K562 (cell line): ENCODE measurements at regions not wholly inside any gene's neighbourhood (a gene's known extent, or its start where the extent isn't known, plus 50 kb on each side); places are given as distances from the start of the nearest gene placed in this dataset.

Experiments used
- ATAC-seq: fragments of 200-7000 bp; cut with Tn5 transposase; 3 replicates; pipeline ENCODE4 v1.9.1; 2020; ENCODE audit warnings: moderate library complexity
- BruUV-seq: library from RNA; stranded (reverse); fragments of 400-500 nt; replicated peaks from 2 replicates; lab custom pipeline; 2021; lab: Mats Ljungman, UMichigan
- CTCF ChIA-PET: fragments of 300-600 bp; formaldehyde crosslinking; extraction: SDS; loops from one replicate; lab custom pipeline; 2021; ENCODE audit warnings: low intra/inter-chr PET ratio; lab: Yijun Ruan, JAX
- POLR2A ChIA-PET: fragments of 300-600, 350-650 bp; sonication (Branson Sonifier 250); formaldehyde crosslinking; extraction: SDS; loops from one replicate; lab custom pipeline; 2021; ENCODE audit warnings: antibody characterized with exemption, inconsistent platforms; lab: Yijun Ruan, JAX
- DNase-seq, 4 experiments: peaks; one replicate each; pipeline versions ENCODE4 v3.0.0 to v3.0.0-alpha.2; 2011 to 2018; ENCODE audit warnings: low spot score in 3 of 4, mixed read lengths in 3 of 4; ENCODE audit errors: extremely low read depth in 1 of 4
- FAIRE-seq: peaks from 2 replicates; lab custom pipeline; 2011; peaks lifted over from hg19 to GRCh38; lab: Jason Lieb, UNC
- H2AFZ ChIP-seq: 2 replicates; pipeline ENCODE4 v1.6.0; 2011; ENCODE audit warnings: low read depth, low read length, control low read depth, inconsistent platforms
- H3K27ac ChIP-seq: fragments of 200-600 bp; 3 replicates; pipeline ENCODE4 v1.8.0; 2011; ENCODE audit warnings: low read depth, mild to moderate bottlenecking, control low read depth, inconsistent platforms, low read length, moderate library complexity, mixed read lengths; ENCODE audit errors: extremely low read depth
- H3K27me3 ChIP-seq, 2 experiments: fragments of 300-600 bp in 1 of 2; 2 replicates in 1 of 2; 3 replicates in 1 of 2; pipeline versions ENCODE4 v1.6.0 to v1.8.0; 2011; ENCODE audit warnings: inconsistent platforms in 2 of 2, low read length in 2 of 2, mild to moderate bottlenecking in 1 of 2, mixed read lengths in 1 of 2, moderate library complexity in 1 of 2; ENCODE audit not compliant: control insufficient read depth in 2 of 2, insufficient read depth in 2 of 2
- H3K36me3 ChIP-seq: fragments of 300-600 bp; 3 replicates; pipeline ENCODE4 v1.8.0; 2011; ENCODE audit warnings: mild to moderate bottlenecking, low read length, inconsistent platforms; ENCODE audit not compliant: control insufficient read depth, insufficient read depth
- H3K4me1 ChIP-seq, 2 experiments: fragments of 200-600 bp in 1 of 2; replicated peaks in 1 of 2; 2 replicates in 1 of 2; 3 replicates in 1 of 2; pipeline versions ENCODE4 v1.5.1 to v1.8.0; 2011; ENCODE audit warnings: inconsistent platforms in 2 of 2, low read length in 2 of 2, mild to moderate bottlenecking in 1 of 2, mixed read lengths in 1 of 2, moderate library complexity in 1 of 2; ENCODE audit not compliant: control insufficient read depth in 2 of 2, insufficient read depth in 2 of 2
- H3K4me2 ChIP-seq: 2 replicates; pipeline ENCODE4 v1.6.1; 2011; ENCODE audit warnings: low read length, control low read depth, inconsistent platforms, mixed read lengths; ENCODE audit not compliant: insufficient read depth
- H3K4me3 ChIP-seq: fragments of 200-600 bp; sonication (generic), shearing (Covaris generic); 2 replicates; pipeline ENCODE4 v1.5.1; 2016; ENCODE audit warnings: control low read depth, inconsistent platforms
- H3K79me2 ChIP-seq: fragments of 200-600 bp; 3 replicates; pipeline ENCODE4 v1.8.0; 2011; ENCODE audit warnings: low read length, inconsistent platforms; ENCODE audit not compliant: control insufficient read depth, insufficient read depth
- H3K9ac ChIP-seq, 2 experiments: 2 replicates each; pipeline versions ENCODE4 v1.6.0 to v1.6.1; 2011; ENCODE audit warnings: low read depth in 2 of 2, low read length in 2 of 2, control low read depth in 1 of 2, inconsistent platforms in 1 of 2, mild to moderate bottlenecking in 1 of 2, mixed read lengths in 1 of 2; ENCODE audit not compliant: insufficient read depth in 1 of 2
- H3K9me1 ChIP-seq: one replicate; pipeline ENCODE4 v1.6.0; 2011; ENCODE audit warnings: inconsistent platforms, mild to moderate bottlenecking, low read length, moderate library complexity; ENCODE audit not compliant: control insufficient read depth, insufficient read depth
- H3K9me3 ChIP-seq: replicated peaks from 2 replicates; pipeline ENCODE4 v1.5.1; 2011; ENCODE audit warnings: low read depth, low read length, inconsistent platforms; ENCODE audit not compliant: control insufficient read depth, insufficient read depth
- H4K20me1 ChIP-seq: replicated peaks from 2 replicates; pipeline ENCODE4 v1.6.1; 2011; ENCODE audit warnings: low read length, inconsistent platforms, mixed read lengths; ENCODE audit not compliant: control insufficient read depth, insufficient read depth
- CBX1 ChIP-seq: sonication (generic); IDR thresholded peaks from 2 replicates; pipeline ENCODE4 v1.6.1; 2016; ENCODE audit warnings: antibody characterized with exemption, low read depth, mild to moderate bottlenecking
- EP400 ChIP-seq: fragments of 450-650 bp; IDR thresholded peaks from 2 replicates; pipeline ENCODE4 v1.6.1; 2017; ENCODE audit warnings: antibody characterized with exemption, mild to moderate bottlenecking, moderate library complexity
- ESRRA ChIP-seq: fragments of 450-650 bp; IDR thresholded peaks from 2 replicates; pipeline ENCODE4 v1.6.1; 2014; ENCODE audit warnings: low read depth, mild to moderate bottlenecking, moderate library complexity, borderline replicate concordance
- LEF1 ChIP-seq: fragments of 450-650 bp; IDR thresholded peaks from 2 replicates; pipeline ENCODE4 v1.6.1; 2016; ENCODE audit warnings: mild to moderate bottlenecking
- MCM3 ChIP-seq: fragments of 450-650 bp; IDR thresholded peaks from 2 replicates; pipeline ENCODE4 v1.6.1; 2016
- NONO ChIP-seq, 2 experiments: fragments of 200-400 bp in 1 of 2; fragments of 450-650 bp in 1 of 2; formaldehyde crosslinking in 1 of 2; IDR thresholded peaks; 2 replicates each; pipeline ENCODE4 v1.6.1; 2017; ENCODE audit warnings: low read depth in 2 of 2, mild to moderate bottlenecking in 2 of 2, moderate library complexity in 2 of 2, low read length in 1 of 2
- PCBP2 ChIP-seq: fragments of 200-400 bp; formaldehyde crosslinking; IDR thresholded peaks from 2 replicates; pipeline ENCODE4 v1.6.1; 2018; ENCODE audit warnings: low read length, low read depth, mild to moderate bottlenecking, moderate library complexity; ENCODE audit not compliant: poor library complexity, severe bottlenecking
- SIRT6 ChIP-seq: IDR thresholded peaks from one replicate; pipeline ENCODE4 v1.6.1; 2012; ENCODE audit warnings: low read depth, mild to moderate bottlenecking, control low read depth, inconsistent platforms, low read length, moderate library complexity
- SMC3 ChIP-seq: conservative IDR thresholded peaks from 2 replicates; pipeline ENCODE4 v1.6.1; 2011; ENCODE audit warnings: low read depth, low read length, improper control_type of control experiment; ENCODE audit not compliant: insufficient read depth
- ZNF12 ChIP-seq: sonication (generic); formaldehyde crosslinking; IDR thresholded peaks from 2 replicates; pipeline ENCODE4 v1.4.0; 2020; ENCODE audit warnings: mild to moderate bottlenecking, missing genetic modification reagents
- ZNF174 ChIP-seq: fragments of 250-450 bp; sonication (Bioruptor Pico); IDR thresholded peaks from 2 replicates; pipeline ENCODE4 v1.4.0; 2020; ENCODE audit warnings: mild to moderate bottlenecking
- ZNF184 ChIP-seq: sonication (generic); formaldehyde crosslinking; IDR thresholded peaks from 2 replicates; pipeline ENCODE4 v1.5.0; 2020; ENCODE audit warnings: missing genetic modification reagents
- WGBS: fragments of 100-300 bp; shearing (Covaris generic); methylation state at CpG from one replicate; pipeline ENCODE4 v1.1.6; 2016; ENCODE audit warnings: low coverage, mixed read lengths; ENCODE audit not compliant: insufficient coverage; ENCODE audit errors: missing lambda C conversion rate; 5-methylcytosine and 5-hydroxymethylcytosine counted together
- in situ Hi-C: fragments of 300-500 bp; cut with MboI; formaldehyde crosslinking; loops from 4 replicates; pipeline ENCODE4 v1.15.0; 2018; ENCODE audit warnings: inconsistent platforms, mixed read lengths
- intact Hi-C: fragments of 100-400 bp; cut with micrococcal nuclease; formaldehyde crosslinking; loops from 2 replicates; pipeline ENCODE4 v1.14.2; 2022
- TF ChIP-seq, protein P1 (sequence below): IDR thresholded peaks from 2 replicates; pipeline ENCODE4 v1.6.1; 2011; ENCODE audit warnings: borderline replicate concordance, low read depth, mild to moderate bottlenecking, moderate library complexity, low read length; ENCODE audit not compliant: insufficient read depth, poor library complexity, severe bottlenecking

DNA sequence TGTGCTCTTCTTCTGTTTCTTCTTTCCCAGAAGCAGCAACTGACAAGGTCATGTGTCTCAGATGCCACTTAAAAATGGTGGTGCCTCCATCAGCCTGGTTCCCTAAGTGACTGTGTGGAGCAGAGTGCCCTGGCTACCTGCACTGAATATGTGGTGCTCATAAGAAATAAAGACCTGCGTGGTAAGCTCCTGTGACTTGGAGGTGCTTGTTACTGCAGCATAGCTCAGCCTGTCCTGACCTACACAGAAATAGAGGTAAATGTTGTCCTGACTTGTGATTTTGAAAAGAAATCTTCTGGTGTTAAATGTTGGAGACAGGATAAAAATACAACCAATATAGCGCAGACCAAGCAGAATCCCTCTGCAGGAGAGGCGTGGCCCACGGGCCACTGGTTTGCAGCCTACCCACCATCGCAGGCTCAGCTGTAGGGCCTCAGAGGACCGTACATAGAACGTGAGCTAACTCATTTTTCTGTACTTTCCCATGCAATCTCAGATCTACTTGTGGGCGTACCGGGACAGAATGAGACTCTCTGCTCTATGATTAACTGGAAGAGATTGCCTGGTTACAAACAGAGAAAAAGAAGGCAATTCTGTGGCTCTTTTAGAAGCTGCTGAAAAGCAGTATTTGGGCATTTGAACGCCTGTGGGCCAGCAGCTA is 79.4 kb upstream of the UNC5A start:
- H3K4me2 ChIP-seq, result no peak overlapping the region
- FAIRE-seq (no peak), DNase-seq (no peak), ATAC-seq (no peak)
- WGBS, result 1% methylated on average over 10 of the region's 10 CpGs
- peaks cover 0 to 11% of the 10 kb centered on the region in 2 experiments; a peak in 2 of 5 replicates for H3K4me1 ChIP-seq
- no peak overlapping the region for H2AFZ ChIP-seq
- ChIA-PET CTCF (no interaction called here), POLR2A (interaction anchor here (0.6 to 1.0 kb wide), 3 partner anchors 9 to 11 kb away, joined by 3 to 4 read pairs (median 3); no protein-coding TSS in a partner anchor)
- H3K36me3 ChIP-seq, result no peaks in the 10 kb centered on the region
- H3K27ac ChIP-seq, result no peak overlapping the region
- TF ChIP-seq ZNF174 (CRISPR knock-in tag), result no peak
- TF ChIP-seq ZNF12 (CRISPR knock-in tag), result peak; percentile 98
- in situ Hi-C loops, result no loop called here
- no peaks in the 10 kb centered on the region for H3K79me2 ChIP-seq
- BruUV-seq, result no TSS peak
- H3K9me3 ChIP-seq, result no peaks in the 10 kb centered on the region; the same call in 1 of the 2 replicates
- intact Hi-C loops, result no loop called here
- H4K20me1 ChIP-seq, result peaks cover 6% of the 10 kb centered on the region
- no peak overlapping the region for H3K9ac ChIP-seq
- H3K4me3 ChIP-seq, result no peak overlapping the region
- no peaks in the 10 kb centered on the region for H3K9me1 ChIP-seq
- peaks cover 70 to 93% of the 10 kb centered on the region in 2 experiments for H3K27me3 ChIP-seq

DNA sequence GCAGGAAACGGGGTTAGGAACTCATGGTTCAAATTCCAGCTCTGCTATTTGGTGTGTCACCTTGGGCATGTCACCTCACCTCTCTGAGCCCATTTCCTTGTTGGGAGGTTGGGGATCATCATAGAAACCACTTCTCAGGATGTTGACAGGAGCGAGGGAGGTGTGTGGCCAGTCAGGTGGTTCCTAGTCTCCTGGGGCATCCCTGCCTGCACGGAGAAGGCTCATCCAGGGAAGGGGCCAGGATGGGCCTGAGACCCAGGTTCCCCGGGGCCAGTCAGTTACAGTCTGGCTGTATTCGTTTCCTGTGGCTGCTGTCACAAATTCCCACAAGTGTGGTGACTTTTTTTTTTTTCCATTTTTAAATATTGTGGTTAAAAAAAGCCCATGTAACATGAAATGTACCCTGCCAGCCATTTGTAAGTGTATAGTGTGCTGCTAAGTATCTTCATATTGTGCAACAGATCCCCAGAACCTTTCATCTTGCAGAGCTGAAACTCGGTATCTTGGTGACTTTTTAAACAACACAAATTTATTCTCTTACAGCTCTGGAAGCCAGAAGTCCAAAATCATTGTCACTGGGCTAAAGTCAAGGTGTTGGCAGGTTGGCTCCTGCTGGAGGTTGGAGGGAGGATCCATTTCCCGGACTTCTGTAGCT is 78.7 kb upstream of the UNC5A start:
- H3K9ac ChIP-seq, result no peak overlapping the region
- no peak for DNase-seq
- H3K9me3 ChIP-seq, result no peaks in the 10 kb centered on the region; the same call in 1 of the 2 replicates
- CTCF ChIA-PET, result interaction anchor here (0.7 kb wide), 1 partner anchor 1001 kb away, joined by 4 read pairs; no protein-coding TSS in a partner anchor
- H3K27ac ChIP-seq, result no peak overlapping the region
- FAIRE-seq, result no peak
- H3K27me3 ChIP-seq, result peaks cover 68 to 93% of the 10 kb centered on the region in 2 experiments; a peak in 4 of 5 replicates
- no peak for ATAC-seq
- BruUV-seq, result no TSS peak
- intact Hi-C loops, result no loop called here
- no peaks in the 10 kb centered on the region for H3K36me3 ChIP-seq
- peaks cover 6% of the 10 kb centered on the region for H4K20me1 ChIP-seq
- H3K4me3 ChIP-seq, result no peak overlapping the region
- 2% methylated on average over 7 of the region's 7 CpGs for WGBS
- no peaks in the 10 kb centered on the region for H3K9me1 ChIP-seq
- no peaks in the 10 kb centered on the region for H3K79me2 ChIP-seq
- H3K4me1 ChIP-seq, result peaks cover 0 to 11% of the 10 kb centered on the region in 2 experiments; a peak in 2 of 5 replicates
- no peak overlapping the region for H3K4me2 ChIP-seq
- in situ Hi-C loops, result no loop called here
- POLR2A ChIA-PET, result interaction anchor here (0.6 to 1.0 kb wide), 3 partner anchors 8 to 11 kb away, joined by 3 to 4 read pairs (median 3); no protein-coding TSS in a partner anchor
- H2AFZ ChIP-seq, result no peak overlapping the region
- TF ChIP-seq PCBP2 (no peak), LEF1 (no peak), ZNF184 (CRISPR knock-in tag) (no peak), ESRRA (no peak), NONO (IDR thresholded peaks at IDR 0.05; ENCODE audit: low read depth in 2 of 2, low read length in 1 of 2) (no peak), SMC3 (no peak), CBX1 (no peak), MCM3 (no peak), EP400 (no peak), SIRT6 (no peak)
- TF ChIP-seq, protein P1, sequence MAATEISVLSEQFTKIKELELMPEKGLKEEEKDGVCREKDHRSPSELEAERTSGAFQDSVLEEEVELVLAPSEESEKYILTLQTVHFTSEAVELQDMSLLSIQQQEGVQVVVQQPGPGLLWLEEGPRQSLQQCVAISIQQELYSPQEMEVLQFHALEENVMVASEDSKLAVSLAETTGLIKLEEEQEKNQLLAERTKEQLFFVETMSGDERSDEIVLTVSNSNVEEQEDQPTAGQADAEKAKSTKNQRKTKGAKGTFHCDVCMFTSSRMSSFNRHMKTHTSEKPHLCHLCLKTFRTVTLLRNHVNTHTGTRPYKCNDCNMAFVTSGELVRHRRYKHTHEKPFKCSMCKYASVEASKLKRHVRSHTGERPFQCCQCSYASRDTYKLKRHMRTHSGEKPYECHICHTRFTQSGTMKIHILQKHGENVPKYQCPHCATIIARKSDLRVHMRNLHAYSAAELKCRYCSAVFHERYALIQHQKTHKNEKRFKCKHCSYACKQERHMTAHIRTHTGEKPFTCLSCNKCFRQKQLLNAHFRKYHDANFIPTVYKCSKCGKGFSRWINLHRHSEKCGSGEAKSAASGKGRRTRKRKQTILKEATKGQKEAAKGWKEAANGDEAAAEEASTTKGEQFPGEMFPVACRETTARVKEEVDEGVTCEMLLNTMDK, result no peak
